NCI-H748 treated with DMSO at 0.1 percent for 48 hours (cell line): ENCODE measurements at regions not wholly inside any gene's neighbourhood (a gene's known extent, or its start where the extent isn't known, plus 50 kb on each side); places are given as distances from the start of the nearest gene placed in this dataset.
"Not testable (repeated sequence)": the region's sequence is repeated elsewhere in the genome, so short reads cannot be mapped to it uniquely, and the experiment has no call there.

Experiments used
- DNase-seq: peaks from one replicate; lab custom pipeline; 2025; lab: John Stamatoyannopoulos, UW

DNA sequence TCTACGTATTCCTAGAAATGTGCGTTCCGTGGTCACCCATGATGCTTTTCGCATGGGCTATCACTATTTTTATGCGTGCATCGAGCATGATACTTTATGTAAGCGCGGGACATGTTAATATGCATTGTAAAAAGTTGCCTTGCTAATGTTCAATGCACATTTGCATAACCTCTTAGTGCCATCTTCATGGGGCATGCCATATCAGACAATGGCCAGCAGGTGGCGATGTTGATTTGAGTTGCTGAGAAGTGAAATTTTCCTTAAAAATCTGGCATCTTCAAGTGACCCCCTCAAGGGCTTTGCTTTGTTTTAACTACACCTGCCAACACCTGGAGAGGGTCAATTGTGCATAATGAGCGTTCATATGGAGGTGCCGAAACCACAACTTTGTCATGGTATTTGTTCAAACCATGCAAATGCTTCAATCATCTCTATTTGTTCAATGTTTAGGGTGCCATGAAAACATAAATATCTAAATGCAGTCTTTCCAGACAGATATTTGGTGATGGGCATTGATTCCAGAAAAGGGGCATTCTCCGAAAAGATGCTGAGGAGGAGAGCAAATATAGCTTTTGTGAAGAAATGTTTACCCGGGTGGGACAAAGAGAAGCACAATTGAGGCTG is 833.9 kb upstream of the PRKX start:
- DNase-seq = peak; percentile 83

DNA sequence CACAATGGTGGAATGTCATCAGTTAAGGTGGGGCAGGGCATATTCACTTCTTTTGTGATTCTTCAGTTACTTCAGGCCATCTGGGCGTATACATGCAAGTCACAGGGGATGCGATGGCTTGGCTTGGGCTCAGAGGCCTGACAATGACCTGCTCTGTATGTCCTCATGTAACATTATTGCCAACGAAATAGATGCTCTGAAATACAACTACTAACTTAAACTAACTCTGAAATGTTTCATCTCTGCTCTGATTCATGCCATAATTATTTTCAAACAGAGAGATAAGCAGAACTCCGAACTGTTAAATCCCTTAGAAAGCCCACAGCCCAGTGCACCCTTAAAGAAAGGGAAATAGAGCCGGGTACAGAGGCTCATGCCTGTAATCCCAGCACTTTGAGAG is 832.7 kb upstream of the PRKX start:
- not testable (repeated sequence) for DNase-seq

DNA sequence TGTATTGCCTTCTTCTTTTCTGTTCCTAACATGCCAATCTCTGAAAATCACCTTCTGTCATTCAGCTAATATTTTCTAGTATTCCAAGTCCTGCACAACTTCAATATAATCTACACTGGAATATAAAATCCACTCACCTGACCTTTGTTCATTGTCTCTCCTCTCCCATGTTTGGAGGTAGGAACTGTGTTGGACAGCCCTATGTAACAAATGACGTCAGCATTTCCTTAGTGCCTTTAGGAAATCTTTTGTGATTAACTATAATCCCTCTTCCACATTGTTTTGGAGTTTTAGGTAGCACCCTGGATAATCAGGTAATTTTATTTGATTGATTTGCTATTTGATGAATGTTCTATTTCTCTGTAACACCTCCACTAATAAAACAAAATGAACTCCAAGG is 814.8 kb upstream of the PRKX start:
- no peak for DNase-seq

DNA sequence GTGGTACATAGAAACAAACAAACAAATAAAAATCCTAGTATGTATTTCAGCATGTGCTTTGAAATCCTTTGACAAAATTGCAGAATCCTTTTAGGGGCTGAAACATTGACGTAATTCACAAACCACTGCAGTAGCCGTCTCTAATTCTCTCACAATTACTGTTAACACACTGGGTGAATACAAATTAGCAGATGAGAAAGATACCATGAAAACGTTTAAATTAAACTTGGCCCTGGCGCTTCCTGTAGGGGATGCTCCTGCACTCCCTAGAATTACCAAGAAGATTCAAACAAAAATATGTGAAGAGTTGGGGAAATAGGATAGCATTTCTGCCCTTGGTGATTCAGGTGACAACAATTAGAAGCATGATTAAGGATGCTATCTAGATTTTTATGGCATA is 772.5 kb upstream of the PRKX start:
- DNase-seq = no peak

GRCh38 chrX:4484266-4484665 is 770.8 kb upstream of the PRKX start:
- DNase-seq = no peak

DNA sequence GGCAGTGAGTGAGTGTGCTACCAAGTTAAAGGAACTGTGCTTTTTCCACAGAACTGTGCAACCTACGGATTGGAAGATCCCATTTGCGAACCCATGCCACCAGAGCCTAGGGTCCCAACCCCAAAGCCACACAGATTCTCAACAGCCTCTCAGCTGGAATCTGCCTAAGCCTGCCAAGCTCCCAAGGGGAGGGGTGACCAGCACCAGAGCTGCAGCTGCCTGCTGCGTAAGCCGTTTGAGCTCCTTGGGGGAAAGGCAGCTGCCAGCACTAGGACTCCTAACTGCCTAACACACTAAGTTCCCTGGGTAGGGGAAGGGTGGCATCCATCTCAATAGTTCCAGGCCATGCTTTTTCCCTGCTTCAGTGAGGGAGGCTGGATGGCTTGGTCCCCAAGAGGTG is 738.1 kb upstream of the PRKX start:
- DNase-seq = no peak

DNA sequence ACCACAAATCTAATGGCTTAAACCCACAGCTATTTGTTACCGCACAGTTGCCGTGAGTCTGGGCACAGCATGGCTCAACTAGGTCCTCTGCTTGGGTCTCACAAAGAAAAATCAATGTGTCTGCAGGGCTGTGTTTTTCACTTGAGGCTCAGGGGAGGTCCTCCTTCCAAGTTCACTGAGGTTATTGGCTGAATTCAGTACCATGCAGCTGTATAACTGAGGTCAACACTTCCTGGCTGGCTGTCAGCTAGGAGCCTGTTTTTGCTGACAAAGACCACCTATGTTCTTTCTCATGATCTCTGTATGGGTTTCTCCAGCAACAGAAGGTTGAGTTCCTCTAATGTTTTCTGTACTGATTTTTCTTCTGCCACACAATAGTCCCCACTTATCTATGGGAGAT is 736.7 kb upstream of the PRKX start:
- DNase-seq = no peak

DNA sequence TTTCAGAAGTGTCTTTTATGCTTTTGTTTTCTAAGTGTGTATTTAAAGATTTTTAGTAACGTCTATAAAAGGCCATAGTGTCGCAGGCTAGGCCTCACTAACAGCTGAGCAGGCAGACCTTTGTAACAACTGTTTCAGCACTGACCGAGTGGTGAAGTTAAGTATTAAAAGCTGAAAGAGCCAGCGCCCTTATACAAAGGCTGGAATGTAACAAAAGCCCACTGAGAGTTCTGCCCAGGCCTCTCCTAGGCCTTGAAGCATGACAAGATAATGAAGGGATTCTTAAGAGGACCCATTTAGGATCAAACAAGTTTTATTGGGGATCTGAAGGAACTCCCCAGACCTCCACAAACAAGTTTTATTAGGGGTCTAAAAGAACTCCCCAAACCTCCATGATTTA is 722.5 kb upstream of the PRKX start:
- no peak for DNase-seq

DNA sequence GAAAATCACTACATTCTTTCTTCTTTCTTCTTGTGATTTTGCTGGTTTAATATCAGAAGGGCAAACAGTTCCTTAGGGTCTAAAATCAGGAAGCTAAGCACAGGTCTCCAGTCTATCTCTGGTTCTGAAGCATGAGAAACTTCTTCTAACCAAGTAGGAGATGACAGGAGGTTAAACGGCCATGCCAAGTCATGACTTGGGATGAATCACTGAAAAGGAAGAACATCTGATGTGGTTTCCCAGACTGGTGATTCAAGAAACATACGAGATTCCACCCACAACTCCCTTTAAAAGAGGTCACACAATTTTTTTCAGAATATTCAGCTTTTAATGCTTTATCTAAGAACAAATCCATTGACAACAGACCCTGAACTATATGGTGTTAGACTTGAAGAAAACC is 684.0 kb upstream of the PRKX start:
- DNase-seq = no peak

DNA sequence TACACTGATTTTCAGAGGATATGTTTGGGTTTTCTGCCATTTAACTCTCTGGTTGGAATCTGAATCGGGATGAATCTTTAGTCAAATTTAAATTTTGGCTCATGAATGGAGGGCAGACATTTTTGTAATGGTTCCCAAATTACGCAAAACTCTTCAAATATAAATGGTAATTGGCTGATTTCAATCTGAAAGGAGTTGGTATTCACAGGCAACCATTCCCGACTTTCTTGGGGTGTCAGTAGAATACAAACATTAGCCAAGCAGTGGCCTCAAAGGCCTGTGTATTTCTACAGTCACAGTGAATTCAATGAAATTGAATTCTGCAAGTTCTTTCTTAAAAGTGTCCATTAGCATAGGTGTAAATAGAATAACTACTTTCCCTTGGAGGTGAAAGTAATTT is 668.8 kb upstream of the PRKX start:
- no peak for DNase-seq

DNA sequence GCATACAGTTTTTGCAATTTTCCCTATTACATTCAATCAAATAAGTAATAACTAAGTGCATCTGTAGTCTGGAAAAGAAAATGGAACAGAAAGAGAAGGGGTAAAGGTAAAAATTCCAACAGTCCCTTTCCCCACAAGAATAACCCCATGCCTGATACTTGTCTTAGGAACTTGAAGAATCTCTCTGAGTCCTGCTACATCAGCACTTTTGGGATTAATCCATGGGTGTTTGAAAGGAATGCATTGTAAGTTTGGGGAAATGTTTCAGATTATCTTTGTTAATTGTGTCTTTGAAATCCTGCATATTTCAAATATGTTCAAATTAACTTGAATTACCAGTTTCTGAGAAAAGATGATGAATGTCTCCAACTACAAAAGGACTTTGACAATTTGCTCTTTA is 667.3 kb upstream of the PRKX start:
- no peak for DNase-seq

GRCh38 chrX:4379071-4379470 is 665.6 kb upstream of the PRKX start:
- no peak for DNase-seq

DNA sequence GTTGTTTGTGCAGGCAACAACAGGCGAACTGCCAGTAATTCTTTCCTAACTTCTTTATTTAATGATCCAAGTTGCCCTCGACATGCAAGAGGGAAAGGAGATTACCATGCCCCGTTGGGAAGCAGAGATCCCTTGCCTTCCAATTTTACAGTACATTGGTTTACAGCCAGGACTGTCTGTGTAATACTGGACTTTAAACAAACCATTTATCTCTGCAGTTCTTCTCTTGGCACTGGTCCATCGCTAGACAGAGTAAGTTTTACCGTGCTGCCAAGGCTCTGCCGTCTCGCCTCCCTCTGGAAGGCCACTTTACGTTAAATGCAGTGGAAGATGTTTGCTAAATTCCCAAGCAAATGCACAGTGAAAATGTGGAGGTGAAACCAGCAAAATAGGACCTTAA is 660.3 kb upstream of the PRKX start:
- DNase-seq = no peak

- no peak for DNase-seq
Observed at GRCh38 chrX:4358577-4358976, 645.1 kb upstream of the PRKX start.

DNA sequence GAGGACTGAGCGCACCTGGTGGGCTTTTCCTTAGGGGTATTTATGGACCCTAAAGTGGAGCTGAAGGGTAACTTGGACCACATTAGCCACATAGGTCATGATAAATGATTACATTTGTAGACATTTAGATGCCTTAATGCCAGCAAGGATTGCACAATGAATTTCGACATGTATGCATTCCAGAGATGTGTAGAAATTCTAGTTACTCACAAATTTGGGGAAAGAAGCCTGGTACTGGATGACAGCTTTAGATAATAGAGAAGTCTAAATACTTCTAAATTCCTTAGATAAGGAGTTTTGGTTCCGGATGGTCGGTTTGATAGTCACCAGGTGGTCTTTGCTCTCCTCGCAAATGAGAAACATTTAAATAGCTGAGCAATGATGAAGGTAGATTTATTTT is 609.5 kb upstream of the PRKX start:
- DNase-seq = no peak

DNA sequence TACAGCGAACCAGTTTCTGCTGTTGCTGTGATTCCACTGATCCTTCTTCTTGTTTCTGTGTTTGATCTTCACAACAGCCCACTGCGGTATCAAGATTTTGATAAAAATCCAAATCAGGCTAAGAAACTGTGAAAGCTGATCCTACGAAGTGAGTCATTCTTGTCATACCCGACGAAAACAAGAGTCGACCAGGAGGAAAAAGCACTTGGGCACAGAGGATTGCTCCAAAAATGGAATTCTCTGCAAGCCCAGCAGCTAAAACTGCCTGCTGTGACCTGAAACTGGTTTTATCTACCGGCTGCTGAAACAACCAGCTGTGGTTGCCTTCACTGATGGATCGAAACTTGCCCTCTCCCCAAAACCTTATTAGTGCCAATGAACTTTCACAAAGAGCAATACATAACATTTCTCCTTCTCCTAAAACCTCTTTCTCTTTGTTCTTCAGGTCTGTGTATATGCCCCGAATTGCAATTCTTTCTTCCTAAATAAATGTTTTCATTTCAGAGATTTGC is 607.0 kb upstream of the PRKX start:
- no peak for DNase-seq

- no peak for DNase-seq
Observed at GRCh38 chrX:4315891-4316290, 602.4 kb upstream of the PRKX start.

DNA sequence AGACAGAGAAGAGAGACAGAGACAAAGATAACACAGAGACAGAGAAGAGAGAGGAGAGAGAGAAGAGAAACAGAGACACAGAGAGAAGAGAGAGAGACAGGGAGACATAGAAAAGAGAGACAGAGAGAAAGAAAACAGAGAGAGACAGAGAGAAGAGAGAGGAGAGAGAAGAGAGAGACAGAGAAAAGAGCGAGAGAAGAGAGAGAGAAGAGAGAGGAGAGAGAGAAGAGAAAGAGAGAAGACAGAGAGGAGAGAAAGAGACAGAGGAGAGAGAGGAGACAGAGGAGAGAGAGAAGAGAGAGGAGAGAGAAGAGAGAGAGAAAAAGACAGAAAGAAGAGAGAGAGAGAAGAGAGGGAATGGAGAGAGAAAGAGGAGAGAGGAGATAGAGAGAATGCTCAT is 601.1 kb upstream of the PRKX start:
- no peak for DNase-seq

DNA sequence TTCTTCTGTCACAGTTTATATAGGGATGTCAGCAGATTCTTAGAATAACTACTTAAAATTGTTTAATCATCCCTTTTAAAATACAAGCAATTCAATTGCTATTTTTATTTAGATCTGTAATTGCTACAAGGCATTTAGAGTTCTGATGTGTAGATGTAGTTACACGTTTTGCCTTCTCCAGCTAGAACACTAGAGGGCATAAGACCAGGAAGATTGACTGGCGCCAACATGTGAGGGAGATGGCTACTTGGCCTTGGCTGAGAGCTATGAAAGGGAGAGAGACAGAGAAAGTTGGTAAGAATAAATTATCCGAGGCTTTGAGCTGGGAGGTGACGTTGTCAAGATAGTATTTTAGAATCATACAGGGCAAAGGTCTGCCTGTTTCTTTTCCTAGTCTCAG is 563.7 kb upstream of the PRKX start:
- DNase-seq = peak; percentile 1

- DNase-seq = no peak
Observed at GRCh38 chrX:4268676-4269075, 555.2 kb upstream of the PRKX start.

DNA sequence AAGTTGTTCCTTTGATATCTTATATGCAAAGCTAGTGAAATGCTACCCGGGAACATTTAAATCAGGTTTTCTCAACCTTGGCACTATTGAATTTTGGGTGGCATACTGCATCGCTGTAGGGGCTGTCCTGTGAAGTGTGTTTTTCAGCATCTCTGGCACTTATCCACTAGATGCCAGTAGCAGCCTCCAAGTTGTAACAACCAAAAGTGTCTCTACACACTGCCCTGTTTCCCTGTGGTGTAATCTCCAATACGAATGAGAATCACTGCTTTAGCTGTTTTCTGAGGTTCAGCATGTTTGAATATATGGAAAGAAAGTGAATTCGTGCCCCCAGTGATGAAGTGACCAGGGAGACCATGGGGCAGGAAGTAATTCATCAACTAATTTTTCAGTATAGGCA is 551.6 kb upstream of the PRKX start:
- DNase-seq = no peak

DNA sequence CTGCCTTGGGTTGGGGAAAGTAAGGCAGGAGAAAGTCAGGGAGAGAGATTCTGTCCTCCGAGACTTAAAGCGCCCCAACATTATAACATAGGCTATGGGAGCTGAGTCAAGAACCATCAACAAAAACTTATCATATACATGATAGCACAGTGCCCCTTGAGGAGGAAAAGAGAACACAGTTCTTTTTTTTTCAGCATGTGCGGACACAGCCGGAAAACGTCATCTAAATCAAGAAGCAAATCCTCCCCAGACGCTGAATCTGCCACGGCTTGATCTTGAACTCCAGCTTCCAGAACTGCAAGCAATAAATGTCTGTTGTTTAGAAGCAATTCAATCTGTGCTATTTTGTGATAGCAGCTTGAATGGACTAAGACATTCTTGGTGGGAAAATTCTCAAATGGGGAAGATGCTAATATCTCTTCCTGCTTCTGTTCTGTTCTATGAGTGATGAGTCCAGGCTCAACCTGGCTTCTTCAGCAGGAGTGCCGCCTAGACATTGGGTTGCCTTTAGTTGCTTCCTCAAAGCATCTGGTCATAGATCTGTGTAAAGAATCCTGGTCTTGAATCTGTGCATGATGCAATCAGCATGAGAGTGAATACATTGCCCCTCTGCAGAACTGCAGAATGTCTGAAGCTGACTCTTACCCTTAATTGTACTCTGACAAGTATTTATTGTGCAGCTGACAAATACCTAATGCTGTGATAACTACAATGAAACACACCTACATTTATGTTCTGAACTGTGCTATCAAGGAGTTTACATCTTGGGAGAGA is 549.8 kb upstream of the PRKX start:
- peak; percentile 37 for DNase-seq

- DNase-seq = no peak
Observed at GRCh38 chrX:4253092-4253491, 539.6 kb upstream of the PRKX start.

- no peak for DNase-seq
Observed at GRCh38 chrX:4249401-4249800, 536.0 kb upstream of the PRKX start.
